PC-9 (cell line): ENCODE measurements at regions not wholly inside any gene's neighbourhood (a gene's known extent, or its start where the extent isn't known, plus 50 kb on each side); places are given as distances from the start of the nearest gene placed in this dataset.

Experiments used
- BruUV-seq: library from RNA; stranded (reverse); fragments of 400-500 nt; replicated peaks from 2 replicates; lab custom pipeline; 2021; lab: Mats Ljungman, UMichigan
- CTCF ChIA-PET: fragments of 300-600 bp; sonication (Branson Sonifier 250); formaldehyde crosslinking; loops from one replicate; lab custom pipeline; 2022; ENCODE audit warnings: antibody characterized with exemption; lab: Charles Lee
- POLR2A ChIA-PET: fragments of 300-600 bp; sonication (Branson Sonifier 250); formaldehyde crosslinking; loops from one replicate; lab custom pipeline; 2022; ENCODE audit warnings: antibody characterized with exemption; ENCODE audit not compliant: unreplicated experiment; lab: Charles Lee
- DNase-seq, 2 experiments: peaks; one replicate each; pipeline versions ENCODE4 v3.0.0 to v3.0.0-alpha.2; 2015 to 2022; ENCODE audit warnings: mixed read lengths in 1 of 2
- H2AFZ ChIP-seq: fragments of 200-600 bp; sonication (generic); 2 replicates; pipeline ENCODE4 v1.8.1; 2017; ENCODE audit warnings: antibody characterized with exemption
- H3F3A ChIP-seq: fragments of 200-600 bp; sonication (generic); 2 replicates; pipeline ENCODE4 v1.8.1; 2017; ENCODE audit warnings: antibody characterized with exemption, mild to moderate bottlenecking, low read depth; ENCODE audit not compliant: insufficient read depth
- H3K27ac ChIP-seq: fragments of 200-600 bp; sonication (generic); 2 replicates; pipeline ENCODE4 v1.6.1; 2016; ENCODE audit warnings: mixed run types
- H3K27me3 ChIP-seq: fragments of 200-600 bp; sonication (generic); 2 replicates; pipeline ENCODE4 v1.6.1; 2016; ENCODE audit warnings: low read depth, mixed run types; ENCODE audit not compliant: insufficient read depth
- H3K36me3 ChIP-seq: fragments of 200-600 bp; sonication (generic); 2 replicates; pipeline ENCODE4 v1.6.1; 2016; ENCODE audit warnings: low read depth, mixed run types
- H3K4me1 ChIP-seq: fragments of 200-600 bp; sonication (generic); replicated peaks from 2 replicates; pipeline ENCODE4 v1.6.1; 2016; ENCODE audit warnings: mixed run types; ENCODE audit not compliant: insufficient read depth
- H3K4me2 ChIP-seq: fragments of 200-600 bp; sonication (generic); 2 replicates; pipeline ENCODE4 v1.6.1; 2017; ENCODE audit warnings: mixed run types
- H3K4me3 ChIP-seq: fragments of 200-600 bp; sonication (generic); 2 replicates; pipeline ENCODE4 v1.6.1; 2016; ENCODE audit warnings: mixed run types
- H3K79me2 ChIP-seq: fragments of 200-600 bp; sonication (generic); 2 replicates; pipeline ENCODE4 v1.6.1; 2017; ENCODE audit warnings: low read depth, mixed run types
- H3K9me2 ChIP-seq: fragments of 200-600 bp; sonication (generic); 2 replicates; pipeline ENCODE4 v1.8.1; 2017; ENCODE audit warnings: mild to moderate bottlenecking; ENCODE audit not compliant: insufficient read depth
- H3K9me3 ChIP-seq: fragments of 200-600 bp; sonication (generic); 2 replicates; pipeline ENCODE4 v1.8.1; 2016; ENCODE audit warnings: low read depth; ENCODE audit not compliant: insufficient read depth
- H4K20me1 ChIP-seq: fragments of 200-600 bp; sonication (generic); 2 replicates; pipeline ENCODE4 v1.8.1; 2017; ENCODE audit not compliant: insufficient read depth
- EZH2 ChIP-seq: fragments of 200-600 bp; sonication (generic); IDR thresholded peaks from 2 replicates; pipeline ENCODE4 v1.8.0; 2017; ENCODE audit warnings: antibody characterized with exemption, low read depth
- intact Hi-C: fragments of 100-400 bp; cut with micrococcal nuclease; formaldehyde crosslinking; loops from one replicate; pipeline ENCODE4 v1.10.0; 2022; ENCODE audit not compliant: unreplicated experiment
- TF ChIP-seq, protein P1 (sequence below): fragments of 200-600 bp; sonication (generic); conservative IDR thresholded peaks from 2 replicates; pipeline ENCODE4 v1.6.1; 2017; ENCODE audit warnings: mixed run types, antibody characterized with exemption, mild to moderate bottlenecking, moderate library complexity

GRCh38 chr14:81679226-81679625, 145.6 kb upstream of the SEL1L start:
- no peaks in the 10 kb centered on the region for H3F3A ChIP-seq
- H3K4me1 ChIP-seq, result no peaks in the 10 kb centered on the region
- no peaks in the 10 kb centered on the region for H3K36me3 ChIP-seq
- POLR2A ChIA-PET, result no interaction called here
- no peaks in the 10 kb centered on the region for H4K20me1 ChIP-seq
- 0 out of 2 replicates have a peak, but pooled peaks cover 6% of the 10 kb centered on the region for H3K27me3 ChIP-seq
- DNase-seq, result no peak
- CTCF ChIA-PET, result no interaction called here
- no peak overlapping the region for H3K4me3 ChIP-seq
- no peak overlapping the region for H2AFZ ChIP-seq
- no TSS peak for BruUV-seq
- no peaks in the 10 kb centered on the region for H3K9me2 ChIP-seq
- TF ChIP-seq EZH2, result no peak
- TF ChIP-seq, protein P1, sequence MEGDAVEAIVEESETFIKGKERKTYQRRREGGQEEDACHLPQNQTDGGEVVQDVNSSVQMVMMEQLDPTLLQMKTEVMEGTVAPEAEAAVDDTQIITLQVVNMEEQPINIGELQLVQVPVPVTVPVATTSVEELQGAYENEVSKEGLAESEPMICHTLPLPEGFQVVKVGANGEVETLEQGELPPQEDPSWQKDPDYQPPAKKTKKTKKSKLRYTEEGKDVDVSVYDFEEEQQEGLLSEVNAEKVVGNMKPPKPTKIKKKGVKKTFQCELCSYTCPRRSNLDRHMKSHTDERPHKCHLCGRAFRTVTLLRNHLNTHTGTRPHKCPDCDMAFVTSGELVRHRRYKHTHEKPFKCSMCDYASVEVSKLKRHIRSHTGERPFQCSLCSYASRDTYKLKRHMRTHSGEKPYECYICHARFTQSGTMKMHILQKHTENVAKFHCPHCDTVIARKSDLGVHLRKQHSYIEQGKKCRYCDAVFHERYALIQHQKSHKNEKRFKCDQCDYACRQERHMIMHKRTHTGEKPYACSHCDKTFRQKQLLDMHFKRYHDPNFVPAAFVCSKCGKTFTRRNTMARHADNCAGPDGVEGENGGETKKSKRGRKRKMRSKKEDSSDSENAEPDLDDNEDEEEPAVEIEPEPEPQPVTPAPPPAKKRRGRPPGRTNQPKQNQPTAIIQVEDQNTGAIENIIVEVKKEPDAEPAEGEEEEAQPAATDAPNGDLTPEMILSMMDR, result no peak
- intact Hi-C loops, result no loop called here
- H3K27ac ChIP-seq, result no peak overlapping the region
- no peaks in the 10 kb centered on the region for H3K79me2 ChIP-seq
- H3K4me2 ChIP-seq, result no peak overlapping the region
- H3K9me3 ChIP-seq, result no peaks in the 10 kb centered on the region

- intact Hi-C loops, result no loop called here
- no peaks in the 10 kb centered on the region for H3K79me2 ChIP-seq
- POLR2A ChIA-PET, result no interaction called here
- no peak overlapping the region for H3K4me2 ChIP-seq
- no peaks in the 10 kb centered on the region for H3K4me1 ChIP-seq
- DNase-seq, result no peak
- no peak overlapping the region for H2AFZ ChIP-seq
- no peak overlapping the region for H3K27ac ChIP-seq
- H3K9me3 ChIP-seq, result no peaks in the 10 kb centered on the region
- TF ChIP-seq, protein P1, result no peak
- no peak for TF ChIP-seq EZH2
- no peak overlapping the region for H3K4me3 ChIP-seq
- no peaks in the 10 kb centered on the region for H4K20me1 ChIP-seq
- no peaks in the 10 kb centered on the region for H3F3A ChIP-seq
- H3K27me3 ChIP-seq, result 0 out of 2 replicates have a peak, but pooled peaks cover 2% of the 10 kb centered on the region
- H3K36me3 ChIP-seq, result no peaks in the 10 kb centered on the region
- CTCF ChIA-PET, result no interaction called here
- BruUV-seq, result no TSS peak
- no peaks in the 10 kb centered on the region for H3K9me2 ChIP-seq
These were observed 147.9 kb upstream of the SEL1L start for GRCh38 chr14:81681541-81681940.

DNA sequence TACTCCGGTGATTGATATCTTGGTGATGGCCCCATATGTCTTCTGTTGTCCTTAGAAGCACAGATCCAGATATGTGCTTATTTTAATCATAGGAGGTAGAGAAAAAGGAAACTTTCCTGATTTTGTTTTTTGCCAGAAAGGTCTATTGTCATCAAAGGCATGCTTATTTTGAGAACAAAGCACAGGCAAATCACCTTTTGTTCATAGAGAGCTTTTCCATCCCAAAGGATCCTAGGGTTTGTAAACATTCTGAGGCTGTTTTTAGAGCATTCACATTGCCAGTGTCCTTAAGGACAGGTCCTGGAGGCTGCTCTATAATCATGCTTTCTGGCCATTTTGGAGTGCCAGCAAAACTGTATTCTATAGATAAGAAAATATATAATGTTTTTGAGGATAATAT, 148.5 kb upstream of the SEL1L start:
- TF ChIP-seq, protein P1, result no peak
- no peak for TF ChIP-seq EZH2
- Histone ChIP-seq H3K9me3 (no peaks in the 10 kb centered on the region), H3K4me3 (no peak overlapping the region), H3K4me2 (no peak overlapping the region), H3K79me2 (no peaks in the 10 kb centered on the region), H3F3A (no peaks in the 10 kb centered on the region), H3K9me2 (no peaks in the 10 kb centered on the region), H3K36me3 (no peaks in the 10 kb centered on the region), H4K20me1 (no peaks in the 10 kb centered on the region), H3K4me1 (no peaks in the 10 kb centered on the region), H2AFZ (no peak overlapping the region), H3K27ac (no peak overlapping the region), H3K27me3 (0 out of 2 replicates have a peak, but pooled peaks cover 2% of the 10 kb centered on the region)
- no TSS peak for BruUV-seq
- CTCF ChIA-PET, result no interaction called here
- POLR2A ChIA-PET, result no interaction called here
- DNase-seq, result no peak
- intact Hi-C loops, result no loop called here
